ENCODE measurements at regions not wholly inside any gene's neighbourhood (a gene's known extent, or its start where the extent isn't known, plus 50 kb on each side); places are given as distances from the start of the nearest gene placed in this dataset.

- TF ChIP-seq POLR2A (IDR thresholded peaks at IDR 0.05; ENCODE audit: low read length) (no peak), GATA1 (IDR thresholded peaks at IDR 0.05; ENCODE audit: low read depth, low read length) (no peak)
Observed at GRCh38 chr16:87195161-87195560, 122.0 kb downstream of the C16orf95 start.

Data from erythroblast (primary cell).